GM12864 (cell line): ENCODE measurements at regions not wholly inside any gene's neighbourhood (a gene's known extent, or its start where the extent isn't known, plus 50 kb on each side); places are given as distances from the start of the nearest gene placed in this dataset.

ENCODE experiments used
- DNase-seq: peaks from one replicate; pipeline ENCODE4 v3.0.0-alpha.2; 2011; ENCODE audit warnings: low read depth
- H3K4me3 ChIP-seq: 2 replicates; pipeline ENCODE4 v1.5.1; 2011; ENCODE audit warnings: mild to moderate bottlenecking, low read depth, low read length, control low read depth
- TF ChIP-seq, protein P1 (sequence below): IDR thresholded peaks from 2 replicates; pipeline ENCODE4 v1.5.1; 2011; ENCODE audit warnings: low read depth, mild to moderate bottlenecking, moderate library complexity, low read length, control low read depth, inconsistent platforms; ENCODE audit errors: missing control alignments

DNA sequence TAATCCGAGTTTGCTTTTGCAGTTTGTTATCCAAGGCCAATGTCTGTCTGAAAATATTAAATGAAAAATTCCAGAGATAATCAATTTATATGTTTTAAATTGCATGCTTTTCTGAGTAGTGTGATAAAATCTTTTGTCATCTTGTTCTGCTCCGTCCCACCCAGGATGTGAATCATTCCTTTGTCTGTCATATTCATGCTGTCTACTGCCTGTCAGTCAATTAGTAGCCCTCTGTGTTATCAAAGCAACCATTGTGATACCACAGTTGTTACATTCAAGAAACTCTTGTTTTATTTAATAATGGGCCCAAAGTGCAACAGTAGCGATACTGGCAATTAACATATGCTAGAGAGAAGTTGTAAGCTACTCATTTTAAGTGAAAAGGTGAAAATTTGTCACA, 819.3 kb downstream of the BRINP3 start:
- H3K4me3 ChIP-seq = no peak overlapping the region
- no peak for DNase-seq
- TF ChIP-seq, protein P1, sequence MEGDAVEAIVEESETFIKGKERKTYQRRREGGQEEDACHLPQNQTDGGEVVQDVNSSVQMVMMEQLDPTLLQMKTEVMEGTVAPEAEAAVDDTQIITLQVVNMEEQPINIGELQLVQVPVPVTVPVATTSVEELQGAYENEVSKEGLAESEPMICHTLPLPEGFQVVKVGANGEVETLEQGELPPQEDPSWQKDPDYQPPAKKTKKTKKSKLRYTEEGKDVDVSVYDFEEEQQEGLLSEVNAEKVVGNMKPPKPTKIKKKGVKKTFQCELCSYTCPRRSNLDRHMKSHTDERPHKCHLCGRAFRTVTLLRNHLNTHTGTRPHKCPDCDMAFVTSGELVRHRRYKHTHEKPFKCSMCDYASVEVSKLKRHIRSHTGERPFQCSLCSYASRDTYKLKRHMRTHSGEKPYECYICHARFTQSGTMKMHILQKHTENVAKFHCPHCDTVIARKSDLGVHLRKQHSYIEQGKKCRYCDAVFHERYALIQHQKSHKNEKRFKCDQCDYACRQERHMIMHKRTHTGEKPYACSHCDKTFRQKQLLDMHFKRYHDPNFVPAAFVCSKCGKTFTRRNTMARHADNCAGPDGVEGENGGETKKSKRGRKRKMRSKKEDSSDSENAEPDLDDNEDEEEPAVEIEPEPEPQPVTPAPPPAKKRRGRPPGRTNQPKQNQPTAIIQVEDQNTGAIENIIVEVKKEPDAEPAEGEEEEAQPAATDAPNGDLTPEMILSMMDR = no peak

DNA sequence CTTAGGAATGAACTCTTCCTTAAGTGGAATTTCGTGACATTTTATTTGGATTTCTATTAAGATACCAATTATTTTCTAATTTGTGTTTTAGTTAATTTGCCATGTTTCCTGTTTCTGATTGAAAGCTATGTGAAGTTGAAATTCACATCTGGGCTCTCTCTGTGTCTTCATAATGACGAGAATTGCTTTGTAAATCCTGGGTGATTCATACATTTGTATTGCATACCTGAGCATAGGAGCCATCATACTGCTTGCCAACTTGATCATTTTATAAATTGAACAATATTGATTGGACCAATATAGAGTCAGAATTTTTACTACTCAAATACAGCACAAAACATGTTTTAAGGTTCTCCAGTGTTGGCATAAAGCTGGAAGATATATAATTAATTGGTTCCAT, 817.9 kb downstream of the BRINP3 start:
- TF ChIP-seq, protein P1 = no peak
- H3K4me3 ChIP-seq = no peak overlapping the region
- DNase-seq = no peak

DNA sequence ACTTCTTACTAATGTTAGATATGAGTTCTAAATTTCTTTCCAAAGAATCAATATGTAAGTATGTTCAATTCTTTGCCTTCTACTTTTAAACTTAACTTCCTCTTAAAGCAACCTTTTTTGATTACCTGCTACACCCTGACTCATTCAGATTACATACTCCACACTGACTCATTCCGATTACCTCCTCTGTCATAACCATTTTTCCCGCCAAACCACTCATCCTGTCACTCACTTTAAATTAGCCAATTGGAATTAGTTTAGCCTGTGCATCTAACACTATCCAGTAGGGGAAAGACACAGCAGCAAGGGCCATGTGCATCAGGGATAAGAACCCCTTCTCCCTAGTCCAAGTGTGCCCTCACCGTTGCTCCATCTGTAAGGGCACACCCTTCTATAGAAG, 815.5 kb downstream of the BRINP3 start:
- H3K4me3 ChIP-seq = no peak overlapping the region
- no peak for DNase-seq
- TF ChIP-seq, protein P1 = no peak

DNA sequence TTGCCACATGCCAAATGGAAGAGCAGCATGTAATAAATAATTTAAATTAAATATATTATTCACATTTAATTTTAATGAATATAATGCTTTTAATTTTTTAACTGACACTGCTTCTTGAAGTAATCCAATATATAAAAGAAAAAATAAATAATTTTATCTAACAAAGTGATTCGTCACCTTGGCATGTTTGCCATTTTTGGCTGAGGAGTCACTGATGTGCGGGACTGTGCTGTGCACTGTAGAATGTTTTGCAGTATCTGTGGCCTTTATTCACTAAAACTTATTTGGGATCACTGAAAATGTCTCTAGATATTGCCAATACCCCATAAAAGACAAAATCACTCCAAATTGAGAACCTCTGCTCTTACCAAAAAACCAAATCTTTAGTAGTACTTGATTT, 807.8 kb downstream of the BRINP3 start:
- no peak for DNase-seq
- H3K4me3 ChIP-seq = no peak overlapping the region
- TF ChIP-seq, protein P1 = no peak

DNA sequence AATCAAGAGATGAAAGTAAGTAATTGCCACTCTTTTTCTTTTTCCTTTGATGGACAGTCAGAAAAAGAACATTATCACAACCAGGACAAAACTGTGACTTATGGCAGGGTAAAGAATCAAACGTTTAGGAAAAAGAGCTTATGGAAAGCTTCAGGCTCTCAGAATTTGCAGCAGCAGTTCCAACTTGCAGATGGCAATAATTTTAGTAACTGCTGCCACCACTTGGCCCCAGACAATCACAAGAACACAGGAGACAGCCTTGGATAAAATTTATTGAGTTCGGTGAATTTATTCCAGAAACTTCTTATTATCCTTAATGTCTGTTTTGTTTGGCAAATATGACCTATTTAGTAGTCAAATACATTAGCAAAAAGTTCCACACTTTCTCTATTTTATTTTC, 804.4 kb downstream of the BRINP3 start:
- DNase-seq = no peak
- TF ChIP-seq, protein P1 = no peak
- no peak overlapping the region for H3K4me3 ChIP-seq

DNA sequence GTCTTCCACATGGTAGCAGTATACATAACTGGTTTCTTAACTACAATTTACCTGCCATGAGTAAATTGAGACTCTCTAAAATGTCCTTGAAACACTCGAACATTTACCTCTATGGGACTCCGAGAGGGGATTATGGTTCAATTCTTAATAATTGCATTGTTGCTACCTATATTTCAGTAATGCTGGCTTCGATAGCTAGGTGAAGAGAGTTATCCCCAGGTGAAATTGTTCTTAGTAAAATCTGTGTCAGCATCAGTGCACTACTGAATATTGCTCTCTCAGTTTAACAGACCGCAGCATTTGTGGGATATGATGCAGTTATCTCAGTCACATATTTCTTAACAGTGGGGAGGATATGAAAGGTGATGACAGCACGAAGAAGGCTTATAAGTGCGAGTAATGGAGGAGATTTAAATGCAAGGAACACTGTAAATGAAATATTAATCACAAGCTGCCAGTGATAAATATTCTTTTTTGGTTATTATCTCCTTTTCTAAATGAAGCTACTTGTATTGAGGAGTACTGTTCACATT, 801.9 kb downstream of the BRINP3 start:
- no peak overlapping the region for H3K4me3 ChIP-seq
- TF ChIP-seq, protein P1 = no peak
- DNase-seq = no peak

DNA sequence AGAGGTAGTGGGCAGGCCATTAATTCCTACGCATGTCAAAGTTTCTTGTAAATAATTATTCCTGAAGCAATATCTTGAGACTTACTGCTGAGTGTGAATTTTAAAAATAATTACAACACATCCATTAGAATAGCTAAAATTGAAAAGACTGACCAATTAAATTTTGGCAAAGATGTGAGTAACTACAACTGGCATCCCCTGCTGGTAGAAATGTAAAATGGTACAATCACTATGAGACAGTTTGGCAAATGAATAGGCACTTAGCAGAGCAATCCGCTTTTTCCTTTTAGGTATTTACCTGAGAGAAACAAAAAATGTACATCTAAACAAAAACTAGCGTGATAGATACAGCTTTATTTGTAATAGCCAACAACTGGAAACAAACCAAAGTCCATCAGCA, 798.9 kb downstream of the BRINP3 start:
- TF ChIP-seq, protein P1 = peak; percentile 32
- H3K4me3 ChIP-seq = no peak overlapping the region
- no peak for DNase-seq
